NCI-H69 (cell line): ENCODE measurements at regions not wholly inside any gene's neighbourhood (a gene's known extent, or its start where the extent isn't known, plus 50 kb on each side); places are given as distances from the start of the nearest gene placed in this dataset.
"Not testable (repeated sequence)": the region's sequence is repeated elsewhere in the genome, so short reads cannot be mapped to it uniquely, and the experiment has no call there.

Experiments
- DNase-seq: peaks from one replicate; lab custom pipeline; 2025; lab: John Stamatoyannopoulos, UW

GRCh38 chr12:34223640-34224039, 201.3 kb downstream of the ALG10 start:
- no peak for DNase-seq

- DNase-seq: not testable (repeated sequence)
Measured at GRCh38 chr12:34226044-34226443, 203.7 kb downstream of the ALG10 start.

- DNase-seq: not testable (repeated sequence)
Measured at GRCh38 chr12:34228046-34228445, 205.8 kb downstream of the ALG10 start.

GRCh38 chr12:34229033-34229432, 206.7 kb downstream of the ALG10 start:
- DNase-seq: not testable (repeated sequence)

GRCh38 chr12:34233618-34234017, 211.3 kb downstream of the ALG10 start:
- no peak for DNase-seq

- DNase-seq: no peak
Measured at GRCh38 chr12:34236073-34236472, 213.8 kb downstream of the ALG10 start.

DNA sequence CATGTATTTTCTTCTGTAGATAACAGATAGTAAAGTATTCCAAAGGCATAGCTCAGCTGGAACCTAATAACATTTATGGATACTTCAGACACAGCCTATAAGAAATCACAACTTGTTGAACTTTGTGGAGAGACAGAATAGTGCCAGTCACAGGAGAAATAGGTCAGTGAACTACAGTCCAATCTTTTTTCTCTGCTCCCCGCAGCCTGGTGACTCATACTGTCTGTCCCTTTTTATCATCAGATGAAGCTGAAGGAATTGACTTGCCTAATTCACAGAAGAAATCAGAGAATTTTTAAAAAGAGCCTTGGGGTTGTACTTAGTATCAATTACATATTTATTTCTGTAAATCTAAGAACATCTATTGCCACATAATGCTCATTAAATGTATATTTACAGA, 222.3 kb downstream of the ALG10 start:
- no peak for DNase-seq

GRCh38 chr12:34249271-34249670, 227.0 kb downstream of the ALG10 start:
- DNase-seq: no peak

DNA sequence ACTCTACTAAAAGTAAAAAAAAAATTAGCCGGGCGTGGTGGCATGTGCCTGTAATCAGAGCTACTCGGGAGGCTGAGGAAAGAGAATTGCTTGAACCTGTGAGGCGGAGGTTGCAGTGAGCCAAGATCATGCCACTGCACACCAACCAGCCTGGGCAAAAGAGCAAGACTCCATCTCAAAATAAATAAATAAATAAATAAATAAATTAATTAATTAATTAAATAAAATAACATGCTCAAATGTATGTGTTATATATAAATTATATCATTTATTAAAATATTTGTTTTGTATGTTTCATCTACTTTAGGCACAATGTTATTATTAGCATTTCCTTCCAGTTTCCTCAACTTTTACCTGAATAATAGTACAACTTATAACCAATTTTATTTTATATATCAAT, 229.6 kb downstream of the ALG10 start:
- DNase-seq: not testable (repeated sequence)

DNA sequence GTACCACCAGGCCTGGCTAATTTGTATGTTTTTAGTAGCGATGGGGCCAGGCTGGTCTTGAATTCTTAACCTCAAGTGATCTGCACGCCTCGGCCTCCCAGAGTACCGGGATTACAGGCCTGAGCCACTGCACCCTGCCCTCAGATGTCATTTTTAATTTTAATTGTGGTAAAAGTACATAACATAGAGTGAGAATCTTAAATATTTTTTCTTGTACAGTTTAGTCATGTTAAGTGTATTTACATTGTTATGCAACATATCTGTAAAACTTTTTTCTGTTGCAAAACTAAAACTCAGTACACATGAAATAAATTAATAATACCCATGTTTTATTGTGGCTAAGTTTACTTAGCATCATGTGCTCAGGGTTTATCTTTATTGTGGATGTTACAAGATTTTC, 231.4 kb downstream of the ALG10 start:
- no peak for DNase-seq

GRCh38 chr12:34257093-34257492, 234.8 kb downstream of the ALG10 start:
- no peak for DNase-seq

DNA sequence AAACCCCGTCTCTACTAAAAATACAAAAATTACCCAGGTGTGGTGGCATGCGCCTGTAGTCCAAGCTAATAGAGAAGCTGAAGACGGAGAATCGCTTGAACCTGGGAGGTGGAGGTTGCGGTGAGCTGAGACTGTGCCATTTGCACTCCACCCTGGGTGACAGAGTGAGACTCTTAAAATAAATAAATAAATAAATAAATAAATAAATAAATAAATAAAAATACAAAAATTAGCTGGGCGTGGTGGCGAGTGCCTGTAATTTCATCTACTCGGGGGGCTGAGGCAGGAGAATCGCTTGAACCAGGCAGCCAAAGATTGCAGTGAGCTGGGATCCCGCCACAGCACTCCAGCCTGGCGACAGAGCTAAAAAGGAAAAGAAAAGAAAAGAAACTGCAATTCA, 239.8 kb downstream of the ALG10 start:
- DNase-seq: not testable (repeated sequence)

GRCh38 chr12:34264110-34264509, 241.8 kb downstream of the ALG10 start:
- no peak for DNase-seq

DNA sequence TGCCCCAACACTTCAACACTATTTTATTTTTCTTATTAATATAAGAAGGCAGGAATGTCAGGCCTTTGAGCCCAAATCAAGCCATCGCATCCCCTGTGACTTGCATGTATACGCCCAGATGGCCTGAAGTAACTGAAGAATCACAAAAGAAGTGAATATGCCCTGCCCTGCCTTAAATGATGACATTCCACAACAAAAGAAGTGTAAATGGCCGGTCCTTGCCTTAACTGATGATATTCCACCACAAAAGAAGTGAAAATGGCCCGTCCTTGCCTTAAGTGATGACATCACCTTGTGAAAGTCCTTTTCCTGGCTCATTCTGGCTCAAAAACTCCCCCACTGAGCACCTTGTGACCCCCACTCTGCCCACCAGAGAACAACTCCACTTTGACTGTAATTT, 251.4 kb downstream of the ALG10 start:
- not testable (repeated sequence) for DNase-seq

- DNase-seq: no peak
Measured at GRCh38 chr12:34275129-34275528, 252.8 kb downstream of the ALG10 start.

DNA sequence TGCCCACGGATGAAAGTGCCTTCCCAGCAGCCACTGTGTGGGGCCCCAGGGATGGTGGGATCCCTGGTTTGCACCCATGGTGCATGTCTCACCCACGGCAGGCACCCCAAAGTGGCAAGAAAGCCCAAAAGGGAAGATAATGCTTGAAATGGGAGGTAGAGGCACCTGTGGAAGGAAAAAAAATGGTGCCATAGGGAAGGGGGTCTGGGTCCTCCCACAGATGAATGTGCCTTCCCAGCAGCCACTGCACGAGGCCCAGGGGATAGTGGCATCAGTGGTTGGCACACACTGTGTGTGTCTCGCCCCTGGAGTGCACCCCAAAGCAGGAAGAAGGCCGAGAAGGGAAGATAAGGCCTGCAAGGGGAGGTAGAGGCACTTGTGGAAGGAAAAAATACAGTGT, 264.2 kb downstream of the ALG10 start:
- DNase-seq: no peak

GRCh38 chr12:34286934-34287333, 264.6 kb downstream of the ALG10 start:
- DNase-seq: no peak

DNA sequence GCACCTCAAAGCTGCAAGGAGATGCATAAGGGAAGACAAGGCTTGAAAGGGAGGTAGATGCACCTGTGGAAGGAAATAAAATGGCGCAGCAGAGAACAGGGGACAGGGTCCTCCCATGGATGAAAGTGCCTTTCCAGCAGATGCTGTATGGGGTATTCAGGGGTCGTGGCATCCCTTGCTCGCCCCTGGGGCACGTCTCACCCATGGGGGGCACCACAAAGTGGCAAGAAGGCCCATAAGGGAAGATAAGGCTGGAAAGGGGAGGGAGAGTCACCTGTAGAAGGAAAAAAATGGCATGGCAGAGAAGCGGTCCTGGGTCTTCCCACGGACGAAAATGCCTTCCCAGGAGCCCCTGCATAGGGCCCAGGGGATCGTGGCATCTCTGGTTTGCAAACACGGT, 265.1 kb downstream of the ALG10 start:
- DNase-seq: no peak

- DNase-seq: no peak
Measured at GRCh38 chr12:34287986-34288962, 266.0 kb downstream of the ALG10 start.

DNA sequence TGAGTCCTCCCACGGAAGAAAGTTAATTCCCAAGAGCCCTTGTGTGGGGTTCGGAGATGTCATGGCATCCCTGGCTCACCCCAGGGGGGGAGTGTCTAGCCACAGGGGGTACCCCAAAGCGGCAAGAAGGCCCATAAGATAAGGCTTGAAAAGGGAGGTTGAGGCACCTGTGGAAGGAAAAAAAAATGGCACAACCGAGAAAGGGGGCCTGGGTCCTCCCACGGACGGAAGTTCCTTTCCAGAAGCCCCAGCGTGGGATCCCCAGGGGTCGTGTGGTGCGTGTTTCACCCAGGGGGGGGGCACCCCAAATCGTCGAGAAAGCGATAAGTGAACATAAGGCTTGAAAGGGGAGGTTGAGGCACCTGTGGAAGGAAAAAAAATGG, 266.7 kb downstream of the ALG10 start:
- no peak for DNase-seq

- DNase-seq: no peak
Measured at GRCh38 chr12:34289431-34290380, 267.4 kb downstream of the ALG10 start.

DNA sequence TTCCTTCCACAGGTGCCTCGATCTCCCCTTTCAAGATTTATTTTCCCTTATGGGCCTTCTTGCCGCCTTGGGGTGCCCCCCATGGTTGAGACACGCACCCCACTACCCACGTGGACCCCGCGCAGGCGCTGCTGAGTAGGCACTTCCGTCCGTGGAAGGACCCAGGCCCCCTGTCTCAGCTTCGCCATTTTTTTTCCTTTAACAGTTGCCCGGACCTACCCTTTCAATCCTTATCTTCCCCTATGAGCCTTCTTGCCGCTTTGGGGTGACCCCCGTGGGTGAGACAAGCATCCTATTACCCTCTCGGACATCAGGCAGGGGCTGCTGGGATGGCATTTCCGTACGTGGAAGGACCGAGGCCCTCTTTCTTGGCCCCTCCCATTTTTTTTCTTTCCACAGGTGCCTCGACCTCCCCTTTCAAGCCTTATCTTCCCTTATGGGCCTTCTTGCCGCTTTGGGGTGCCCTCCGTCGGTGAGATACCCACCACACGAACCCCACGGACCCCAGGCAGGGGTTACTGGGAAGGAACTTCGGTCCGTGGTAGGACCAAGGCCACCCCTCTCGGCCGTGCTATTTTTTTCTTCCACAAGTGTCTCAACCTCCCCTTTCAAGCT, 268.2 kb downstream of the ALG10 start:
- DNase-seq: no peak
